ENCODE measurements at regions not wholly inside any gene's neighbourhood (a gene's known extent, or its start where the extent isn't known, plus 50 kb on each side); places are given as distances from the start of the nearest gene placed in this dataset.

DNA sequence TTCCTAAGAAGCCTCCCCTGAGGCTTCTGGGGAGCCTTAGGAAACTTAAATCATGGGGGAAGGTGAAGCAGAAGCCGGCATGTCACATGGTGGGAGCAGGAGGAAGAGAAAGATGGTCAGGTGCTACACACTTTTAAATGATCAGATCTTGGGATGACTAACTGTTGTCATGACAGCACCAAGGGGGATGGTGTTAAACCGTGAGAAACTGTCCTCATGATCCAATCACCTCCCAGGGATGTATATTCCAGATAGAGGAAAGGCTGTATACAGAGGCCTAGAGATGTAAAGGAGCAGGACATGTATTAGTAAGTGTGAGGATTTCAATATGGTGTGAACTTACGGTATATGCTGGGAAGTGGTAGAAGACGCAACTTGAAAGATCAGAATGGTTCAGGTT lies 121.1 kb downstream of the CAND1 start:
- TF ChIP-seq, protein P1, sequence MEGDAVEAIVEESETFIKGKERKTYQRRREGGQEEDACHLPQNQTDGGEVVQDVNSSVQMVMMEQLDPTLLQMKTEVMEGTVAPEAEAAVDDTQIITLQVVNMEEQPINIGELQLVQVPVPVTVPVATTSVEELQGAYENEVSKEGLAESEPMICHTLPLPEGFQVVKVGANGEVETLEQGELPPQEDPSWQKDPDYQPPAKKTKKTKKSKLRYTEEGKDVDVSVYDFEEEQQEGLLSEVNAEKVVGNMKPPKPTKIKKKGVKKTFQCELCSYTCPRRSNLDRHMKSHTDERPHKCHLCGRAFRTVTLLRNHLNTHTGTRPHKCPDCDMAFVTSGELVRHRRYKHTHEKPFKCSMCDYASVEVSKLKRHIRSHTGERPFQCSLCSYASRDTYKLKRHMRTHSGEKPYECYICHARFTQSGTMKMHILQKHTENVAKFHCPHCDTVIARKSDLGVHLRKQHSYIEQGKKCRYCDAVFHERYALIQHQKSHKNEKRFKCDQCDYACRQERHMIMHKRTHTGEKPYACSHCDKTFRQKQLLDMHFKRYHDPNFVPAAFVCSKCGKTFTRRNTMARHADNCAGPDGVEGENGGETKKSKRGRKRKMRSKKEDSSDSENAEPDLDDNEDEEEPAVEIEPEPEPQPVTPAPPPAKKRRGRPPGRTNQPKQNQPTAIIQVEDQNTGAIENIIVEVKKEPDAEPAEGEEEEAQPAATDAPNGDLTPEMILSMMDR (conservative IDR thresholded peaks at IDR 0.05; ENCODE audit: low read length), result no peak
- DNase-seq (ENCODE audit: low read depth), result no peak
- H3K4me3 ChIP-seq (ENCODE audit: low read length), result no peak overlapping the region

DNA sequence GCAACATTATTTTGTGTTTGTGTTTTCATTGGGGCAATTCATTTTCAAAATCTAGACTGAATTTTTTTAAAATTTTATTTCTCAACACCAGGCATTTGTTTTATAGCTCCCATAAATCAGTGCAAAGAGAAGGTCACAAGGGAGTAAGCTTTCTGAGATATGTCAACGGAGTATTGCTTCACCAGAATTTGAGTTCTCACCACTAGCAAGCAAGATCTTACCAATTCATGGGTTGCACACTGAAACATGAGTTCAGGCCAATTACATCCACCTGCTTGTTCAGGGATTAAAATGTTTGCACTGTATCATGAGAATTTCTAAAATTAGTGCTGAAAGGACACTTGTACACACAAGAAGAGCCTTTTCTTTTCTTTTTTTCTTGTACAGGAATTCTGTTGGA lies 121.9 kb downstream of the CAND1 start:
- peak; percentile 38 for DNase-seq (ENCODE audit: low read depth)
- TF ChIP-seq, protein P1 (conservative IDR thresholded peaks at IDR 0.05; ENCODE audit: low read length), result no peak
- no peak overlapping the region for H3K4me3 ChIP-seq (ENCODE audit: low read length)

GRCh38 chr12:67391656-67392055 lies 122.5 kb downstream of the CAND1 start:
- TF ChIP-seq, protein P1 (conservative IDR thresholded peaks at IDR 0.05; ENCODE audit: low read length), result no peak
- DNase-seq (ENCODE audit: low read depth), result no peak
- no peak overlapping the region for H3K4me3 ChIP-seq (ENCODE audit: low read length)

DNA sequence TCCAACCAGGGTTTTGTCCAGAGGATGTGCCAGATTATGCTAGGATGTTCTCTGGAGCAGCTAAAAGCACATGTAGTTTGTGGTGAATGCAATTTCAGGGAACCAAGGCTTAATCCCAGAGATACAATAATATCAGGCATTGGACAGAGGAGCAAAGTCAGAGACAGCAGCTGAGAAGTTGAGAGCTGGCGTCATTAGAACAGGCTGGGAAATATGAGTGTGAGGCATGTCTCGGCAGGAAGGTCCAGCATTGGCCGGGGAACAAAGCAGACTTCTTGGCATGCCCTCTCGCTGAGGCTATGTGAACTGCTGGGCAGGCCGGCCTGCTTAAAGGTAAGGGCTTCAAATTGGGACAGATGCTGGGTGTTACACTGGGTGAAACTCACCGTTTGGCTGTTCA lies 125.4 kb downstream of the CAND1 start:
- TF ChIP-seq, protein P1 (conservative IDR thresholded peaks at IDR 0.05; ENCODE audit: low read length), result peak; percentile 30
- peak; percentile 63 for DNase-seq (ENCODE audit: low read depth)

DNA sequence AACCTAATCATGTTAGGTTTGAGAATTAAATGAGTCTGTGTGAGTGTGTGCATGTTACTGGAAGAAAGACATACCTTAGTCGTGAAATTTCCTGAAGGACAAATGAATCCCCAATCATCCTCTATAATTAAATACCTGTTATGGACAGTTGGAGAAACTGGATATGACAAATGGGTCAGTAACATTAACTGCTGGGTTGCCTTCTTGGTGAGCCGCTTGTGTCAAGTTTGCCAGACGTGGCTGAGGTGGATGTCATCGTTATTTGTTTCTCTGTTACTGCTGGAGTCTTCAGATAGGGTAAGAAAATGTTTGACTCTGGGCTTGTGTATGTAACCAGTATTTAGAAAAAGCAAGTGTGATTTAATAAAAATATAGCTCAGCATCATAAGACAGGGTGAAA lies 131.6 kb downstream of the CAND1 start:
- no peak overlapping the region for H3K4me3 ChIP-seq (ENCODE audit: low read length)
- TF ChIP-seq, protein P1 (conservative IDR thresholded peaks at IDR 0.05; ENCODE audit: low read length), result no peak
- no peak for DNase-seq (ENCODE audit: low read depth)

More for the DNA sequence above, 125.4 kb downstream of the CAND1 start:
- H3K4me3 ChIP-seq (ENCODE audit: low read length), result no peak overlapping the region

- TF ChIP-seq, protein P1 (conservative IDR thresholded peaks at IDR 0.05; ENCODE audit: low read length), result no peak
- peak; percentile 58 for DNase-seq (ENCODE audit: low read depth)
- no peak overlapping the region for H3K4me3 ChIP-seq (ENCODE audit: low read length)
These were observed 141.1 kb downstream of the CAND1 start for GRCh38 chr12:67410246-67410645.

DNA sequence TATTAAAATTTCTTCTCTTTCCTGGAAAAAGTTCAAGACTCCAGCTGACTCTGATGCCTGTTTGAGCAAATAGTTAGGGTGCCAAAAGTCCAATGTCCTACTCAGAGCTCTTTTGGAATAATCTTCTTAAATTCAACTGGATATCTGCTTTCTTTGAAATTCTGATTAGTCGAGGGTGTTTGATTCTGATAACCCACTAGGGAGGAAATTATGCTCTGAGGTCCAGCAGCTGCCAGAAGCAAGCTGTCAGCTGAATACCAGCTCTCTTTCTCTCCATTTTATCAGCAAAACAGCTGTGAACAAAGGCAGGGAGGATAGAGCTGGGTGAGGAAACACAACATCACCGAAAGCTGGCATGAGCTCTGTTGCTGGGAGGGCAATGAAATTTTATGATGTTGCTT lies 141.5 kb downstream of the CAND1 start:
- H3K4me3 ChIP-seq (ENCODE audit: low read length), result no peak overlapping the region
- DNase-seq (ENCODE audit: low read depth), result no peak
- TF ChIP-seq, protein P1 (conservative IDR thresholded peaks at IDR 0.05; ENCODE audit: low read length), result no peak

All from AG10803 (cell line).